ENCODE measurements at regions not wholly inside any gene's neighbourhood (a gene's known extent, or its start where the extent isn't known, plus 50 kb on each side); places are given as distances from the start of the nearest gene placed in this dataset.
"Not testable (repeated sequence)": the region's sequence is repeated elsewhere in the genome, so short reads cannot be mapped to it uniquely, and the experiment has no call there.

DNA sequence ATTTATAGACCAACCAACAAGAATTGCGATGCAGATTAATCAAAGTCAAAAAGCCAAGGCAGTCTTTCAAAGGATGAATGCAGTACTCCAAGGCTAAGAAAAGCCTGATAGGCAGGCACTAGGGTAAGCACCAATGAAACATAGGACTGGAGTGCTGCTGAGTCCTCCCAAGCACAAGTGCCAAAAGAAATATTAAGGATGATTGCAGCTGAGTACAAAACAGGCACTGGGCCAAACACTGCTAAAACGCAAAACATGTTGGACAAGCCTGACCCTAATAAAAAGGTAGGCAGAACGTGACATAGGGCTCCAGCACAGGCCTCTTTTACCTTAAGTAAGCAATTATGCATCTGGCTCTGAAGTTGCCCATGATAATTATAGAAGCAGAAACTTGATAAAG, 160.1 kb upstream of the LRP1B start:
- Mint-ChIP-seq H3K4me1 (ENCODE audit: low read depth, unreplicated experiment) (no peaks in the 10 kb centered on the region), H3K9me3 (ENCODE audit: unreplicated experiment) (no peaks in the 10 kb centered on the region)

DNA sequence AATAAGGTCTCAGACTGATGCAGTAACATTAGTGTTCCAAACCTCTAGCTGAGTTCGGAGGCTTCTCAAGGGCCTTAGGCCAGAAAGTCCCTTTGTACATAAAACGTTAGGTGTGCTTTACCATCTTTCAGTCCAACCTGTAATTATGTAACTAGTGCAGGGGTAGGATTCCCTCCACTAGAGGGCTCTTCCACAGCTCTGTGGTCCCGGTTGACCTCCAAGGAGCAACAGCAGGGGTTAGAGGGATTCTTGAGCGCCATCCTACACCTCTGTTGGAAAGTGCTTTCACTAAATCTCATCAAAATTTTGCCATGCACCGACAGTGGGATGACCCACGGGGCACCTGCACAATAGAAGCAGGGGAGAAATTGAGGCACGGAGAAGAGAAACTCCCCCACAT, 155.8 kb upstream of the LRP1B start:
- H3K4me3 Mint-ChIP-seq (ENCODE audit: unreplicated experiment) = no peak overlapping the region
- no peak overlapping the region for H3K27ac Mint-ChIP-seq (ENCODE audit: unreplicated experiment)
- no peaks in the 10 kb centered on the region for H3K36me3 Mint-ChIP-seq (ENCODE audit: unreplicated experiment)
- TF ChIP-seq, protein P1, sequence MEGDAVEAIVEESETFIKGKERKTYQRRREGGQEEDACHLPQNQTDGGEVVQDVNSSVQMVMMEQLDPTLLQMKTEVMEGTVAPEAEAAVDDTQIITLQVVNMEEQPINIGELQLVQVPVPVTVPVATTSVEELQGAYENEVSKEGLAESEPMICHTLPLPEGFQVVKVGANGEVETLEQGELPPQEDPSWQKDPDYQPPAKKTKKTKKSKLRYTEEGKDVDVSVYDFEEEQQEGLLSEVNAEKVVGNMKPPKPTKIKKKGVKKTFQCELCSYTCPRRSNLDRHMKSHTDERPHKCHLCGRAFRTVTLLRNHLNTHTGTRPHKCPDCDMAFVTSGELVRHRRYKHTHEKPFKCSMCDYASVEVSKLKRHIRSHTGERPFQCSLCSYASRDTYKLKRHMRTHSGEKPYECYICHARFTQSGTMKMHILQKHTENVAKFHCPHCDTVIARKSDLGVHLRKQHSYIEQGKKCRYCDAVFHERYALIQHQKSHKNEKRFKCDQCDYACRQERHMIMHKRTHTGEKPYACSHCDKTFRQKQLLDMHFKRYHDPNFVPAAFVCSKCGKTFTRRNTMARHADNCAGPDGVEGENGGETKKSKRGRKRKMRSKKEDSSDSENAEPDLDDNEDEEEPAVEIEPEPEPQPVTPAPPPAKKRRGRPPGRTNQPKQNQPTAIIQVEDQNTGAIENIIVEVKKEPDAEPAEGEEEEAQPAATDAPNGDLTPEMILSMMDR (IDR thresholded peaks at IDR 0.05; ENCODE audit: partially characterized antibody, unreplicated experiment) = peak; percentile 56
- H3K9me3 Mint-ChIP-seq (ENCODE audit: unreplicated experiment) = no peaks in the 10 kb centered on the region
- H3K27me3 Mint-ChIP-seq (ENCODE audit: unreplicated experiment) = no peaks in the 10 kb centered on the region
- H3K4me1 Mint-ChIP-seq (ENCODE audit: low read depth, unreplicated experiment) = peaks cover 1% of the 10 kb centered on the region
- DNase-seq = no peak

More for the DNA sequence above, 160.1 kb upstream of the LRP1B start:
- TF ChIP-seq, protein P1 (IDR thresholded peaks at IDR 0.05; ENCODE audit: partially characterized antibody, unreplicated experiment) = no peak
- no peaks in the 10 kb centered on the region for H3K36me3 Mint-ChIP-seq (ENCODE audit: unreplicated experiment)
- DNase-seq = no peak
- no peak overlapping the region for H3K4me3 Mint-ChIP-seq (ENCODE audit: unreplicated experiment)
- no peak overlapping the region for H3K27ac Mint-ChIP-seq (ENCODE audit: unreplicated experiment)
- H3K27me3 Mint-ChIP-seq (ENCODE audit: unreplicated experiment) = no peaks in the 10 kb centered on the region

DNA sequence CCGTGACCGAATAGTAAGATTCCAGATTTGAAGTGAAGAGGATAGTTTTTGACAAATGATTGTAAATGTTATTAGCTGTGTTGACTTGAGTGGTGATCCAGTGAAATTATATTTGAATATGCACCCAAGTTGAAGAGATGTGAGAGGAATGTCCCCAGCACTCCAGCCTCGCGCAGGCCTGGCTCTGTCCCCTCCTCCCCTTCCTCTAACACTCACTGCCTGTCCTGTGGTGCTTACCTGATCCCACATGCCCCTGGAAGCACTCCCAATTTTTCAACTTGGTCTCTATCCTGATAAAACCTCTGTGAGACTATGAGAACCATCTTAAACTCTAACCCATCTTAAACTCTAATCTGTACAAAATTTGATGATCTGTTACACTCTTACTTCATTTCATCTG, 154.7 kb upstream of the LRP1B start:
- peaks cover 1% of the 10 kb centered on the region for H3K4me1 Mint-ChIP-seq (ENCODE audit: low read depth, unreplicated experiment)
- H3K4me3 Mint-ChIP-seq (ENCODE audit: unreplicated experiment) = no peak overlapping the region
- DNase-seq = no peak
- no peaks in the 10 kb centered on the region for H3K27me3 Mint-ChIP-seq (ENCODE audit: unreplicated experiment)
- no peaks in the 10 kb centered on the region for H3K9me3 Mint-ChIP-seq (ENCODE audit: unreplicated experiment)
- H3K27ac Mint-ChIP-seq (ENCODE audit: unreplicated experiment) = no peak overlapping the region
- no peaks in the 10 kb centered on the region for H3K36me3 Mint-ChIP-seq (ENCODE audit: unreplicated experiment)
- TF ChIP-seq, protein P1 (IDR thresholded peaks at IDR 0.05; ENCODE audit: partially characterized antibody, unreplicated experiment) = no peak

DNA sequence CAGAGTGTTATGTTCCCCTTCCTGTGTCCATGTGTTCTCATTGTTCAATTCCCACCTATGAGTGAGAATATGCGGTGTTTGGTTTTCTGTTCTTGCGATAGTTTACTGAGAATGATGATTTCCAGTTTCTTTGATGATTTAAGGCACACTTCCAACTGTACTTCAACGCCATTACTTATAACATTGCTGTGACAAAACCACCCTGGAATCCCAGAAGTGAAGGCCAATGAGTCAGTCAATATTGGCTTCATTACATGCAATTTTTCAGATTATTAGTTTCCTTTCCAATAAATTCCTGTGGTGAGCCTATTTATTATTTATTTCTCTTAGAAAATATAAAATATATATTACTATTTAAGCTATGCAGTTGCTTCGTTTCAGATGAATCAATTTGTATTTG, 153.5 kb upstream of the LRP1B start:
- not testable (repeated sequence) for H3K27me3 Mint-ChIP-seq (ENCODE audit: unreplicated experiment); DNase-seq; H3K9me3 Mint-ChIP-seq (ENCODE audit: unreplicated experiment); H3K4me3 Mint-ChIP-seq (ENCODE audit: unreplicated experiment); H3K4me1 Mint-ChIP-seq (ENCODE audit: low read depth, unreplicated experiment); H3K36me3 Mint-ChIP-seq (ENCODE audit: unreplicated experiment); H3K27ac Mint-ChIP-seq (ENCODE audit: unreplicated experiment)

DNA sequence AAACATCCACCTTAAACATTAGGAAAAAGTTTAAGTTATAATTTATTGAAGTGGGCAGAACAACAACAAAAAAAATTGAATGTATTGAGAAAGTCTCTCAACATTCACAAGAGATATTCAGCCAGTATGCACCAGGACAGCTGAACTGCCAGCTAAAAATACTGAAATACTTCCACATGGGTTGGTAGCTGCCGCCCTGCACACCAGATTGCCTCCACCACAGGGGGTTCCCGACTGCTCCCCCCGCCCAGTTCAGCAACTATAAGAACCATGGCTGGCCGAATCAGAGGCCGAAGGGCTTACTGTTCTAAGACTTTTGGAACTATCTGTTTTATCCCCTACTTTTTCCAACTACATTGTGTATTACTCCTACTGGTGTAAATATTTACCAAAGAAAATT, 150.0 kb upstream of the LRP1B start:
- Mint-ChIP-seq H3K27ac (ENCODE audit: unreplicated experiment) (no peak overlapping the region), H3K27me3 (ENCODE audit: unreplicated experiment) (no peaks in the 10 kb centered on the region), H3K9me3 (ENCODE audit: unreplicated experiment) (no peaks in the 10 kb centered on the region), H3K36me3 (ENCODE audit: unreplicated experiment) (no peaks in the 10 kb centered on the region), H3K4me1 (ENCODE audit: low read depth, unreplicated experiment) (peaks cover 1% of the 10 kb centered on the region), H3K4me3 (ENCODE audit: unreplicated experiment) (no peak overlapping the region)
- no peak for DNase-seq
- TF ChIP-seq, protein P1 (IDR thresholded peaks at IDR 0.05; ENCODE audit: partially characterized antibody, unreplicated experiment) = no peak

DNA sequence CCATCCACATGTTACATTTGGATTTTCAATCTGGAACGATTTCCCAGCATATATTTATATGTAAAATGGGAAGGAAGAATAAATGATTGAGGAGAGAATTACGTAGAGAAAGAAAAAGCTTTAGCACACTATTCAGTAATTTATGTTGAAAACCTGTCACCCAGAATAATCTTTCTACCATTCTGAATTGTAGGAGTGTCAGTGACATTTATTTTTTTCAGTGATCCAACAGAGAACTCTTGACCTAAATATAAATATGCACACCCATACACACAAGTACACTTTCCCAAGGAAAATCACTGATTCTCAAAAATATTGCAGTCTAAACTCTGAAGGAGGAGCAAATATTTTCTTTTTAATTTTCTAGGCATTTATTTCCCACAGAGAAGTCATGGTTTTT, 140.2 kb upstream of the LRP1B start:
- H3K27ac Mint-ChIP-seq (ENCODE audit: unreplicated experiment) = no peak overlapping the region
- H3K9me3 Mint-ChIP-seq (ENCODE audit: unreplicated experiment) = no peaks in the 10 kb centered on the region
- H3K4me1 Mint-ChIP-seq (ENCODE audit: low read depth, unreplicated experiment) = peaks cover 5% of the 10 kb centered on the region
- TF ChIP-seq, protein P1 (IDR thresholded peaks at IDR 0.05; ENCODE audit: partially characterized antibody, unreplicated experiment) = no peak
- no peak overlapping the region for H3K4me3 Mint-ChIP-seq (ENCODE audit: unreplicated experiment)
- H3K36me3 Mint-ChIP-seq (ENCODE audit: unreplicated experiment) = no peaks in the 10 kb centered on the region
- H3K27me3 Mint-ChIP-seq (ENCODE audit: unreplicated experiment) = peaks cover 3% of the 10 kb centered on the region
- no peak for DNase-seq
